H9 (cell line): ENCODE measurements at regions not wholly inside any gene's neighbourhood (a gene's known extent, or its start where the extent isn't known, plus 50 kb on each side); places are given as distances from the start of the nearest gene placed in this dataset.

ENCODE experiments used
- DNase-seq: peaks from one replicate; pipeline ENCODE4 v3.0.0-alpha.2; 2017
- H2AFZ ChIP-seq: one replicate; pipeline ENCODE4 v1.6.1; 2013; ENCODE audit warnings: mild to moderate bottlenecking, low read length, control low read depth, moderate library complexity
- H2AK5ac ChIP-seq: 2 replicates; pipeline ENCODE4 v1.6.1; 2013; ENCODE audit warnings: low read length, control low read depth, mixed read lengths; ENCODE audit not compliant: insufficient read length
- H2BK120ac ChIP-seq: one replicate; pipeline ENCODE4 v1.6.1; 2013; ENCODE audit warnings: low read depth, mild to moderate bottlenecking, low read length, control low read depth, inconsistent platforms; ENCODE audit not compliant: poor library complexity, severe bottlenecking
- H2BK12ac ChIP-seq: 2 replicates; pipeline ENCODE4 v1.6.1; 2013; ENCODE audit warnings: low read length, control low read depth, mixed read lengths, low read depth; ENCODE audit not compliant: insufficient read length
- H2BK15ac ChIP-seq: 2 replicates; pipeline ENCODE4 v1.6.1; 2013; ENCODE audit warnings: low read depth, low read length, control low read depth
- H2BK20ac ChIP-seq: one replicate; pipeline ENCODE4 v1.6.1; 2013; ENCODE audit warnings: low read depth, mild to moderate bottlenecking, low read length, control low read depth, inconsistent platforms; ENCODE audit not compliant: poor library complexity, severe bottlenecking
- H2BK5ac ChIP-seq: 2 replicates; pipeline ENCODE4 v1.6.1; 2013; ENCODE audit warnings: low read length, control low read depth, mixed read lengths; ENCODE audit not compliant: insufficient read length
- H3K14ac ChIP-seq: 2 replicates; pipeline ENCODE4 v1.6.1; 2013; ENCODE audit warnings: low read length, control low read depth; ENCODE audit not compliant: insufficient read depth
- H3K18ac ChIP-seq: 2 replicates; pipeline ENCODE4 v1.6.1; 2013; ENCODE audit warnings: low read depth, mild to moderate bottlenecking, mixed read lengths, low read length, control low read depth; ENCODE audit not compliant: insufficient read length
- H3K23ac ChIP-seq: 2 replicates; pipeline ENCODE4 v1.6.1; 2013; ENCODE audit warnings: low read length, control low read depth, mixed read lengths, low read depth; ENCODE audit not compliant: insufficient read length
- H3K23me2 ChIP-seq: 2 replicates; pipeline ENCODE4 v1.6.1; 2013; ENCODE audit warnings: low read depth, mild to moderate bottlenecking, mixed read lengths, low read length, control low read depth; ENCODE audit not compliant: insufficient read length, poor library complexity, severe bottlenecking
- H3K27ac ChIP-seq: 2 replicates; pipeline ENCODE4 v1.5.1; 2013; ENCODE audit warnings: low read length, control low read depth, mixed read lengths, low read depth; ENCODE audit not compliant: insufficient read length
- H3K27me3 ChIP-seq: 2 replicates; pipeline ENCODE4 v1.6.1; 2013; ENCODE audit warnings: low read length, control low read depth, inconsistent platforms; ENCODE audit not compliant: insufficient read depth
- H3K4ac ChIP-seq: 2 replicates; pipeline ENCODE4 v1.6.1; 2013; ENCODE audit warnings: low read depth, mild to moderate bottlenecking, control low read depth, inconsistent platforms, low read length, moderate library complexity
- H3K4me1 ChIP-seq: 2 replicates; pipeline ENCODE4 v1.6.1; 2013; ENCODE audit warnings: low read length, control low read depth, inconsistent platforms; ENCODE audit not compliant: insufficient read depth
- H3K4me2 ChIP-seq: 2 replicates; pipeline ENCODE4 v1.6.1; 2013; ENCODE audit warnings: low read length, control low read depth, mixed read lengths; ENCODE audit not compliant: insufficient read length, insufficient read depth
- H3K56ac ChIP-seq: 2 replicates; pipeline ENCODE4 v1.6.1; 2013; ENCODE audit warnings: low read depth, mild to moderate bottlenecking, mixed read lengths, low read length, control low read depth; ENCODE audit not compliant: insufficient read length
- H3K79me1 ChIP-seq: 2 replicates; pipeline ENCODE4 v1.6.1; 2013; ENCODE audit warnings: low read depth, mild to moderate bottlenecking, moderate library complexity, low read length, control low read depth, inconsistent platforms; ENCODE audit not compliant: insufficient read depth, poor library complexity, severe bottlenecking
- H3K79me2 ChIP-seq: 2 replicates; pipeline ENCODE4 v1.6.1; 2013; ENCODE audit warnings: low read length, control low read depth, inconsistent platforms; ENCODE audit not compliant: insufficient read depth
- H3K9ac ChIP-seq: 2 replicates; pipeline ENCODE4 v1.6.1; 2013; ENCODE audit warnings: low read length, control low read depth, mixed read lengths; ENCODE audit not compliant: insufficient read length; ENCODE audit errors: extremely low read depth
- H3K9me3 ChIP-seq: one replicate; pipeline ENCODE4 v1.6.1; 2013; ENCODE audit warnings: low read depth, low read length, inconsistent platforms; ENCODE audit not compliant: control insufficient read depth
- H3T11ph ChIP-seq: one replicate; pipeline ENCODE4 v1.6.1; 2013; ENCODE audit warnings: mild to moderate bottlenecking, low read length, control low read depth, inconsistent platforms
- H4K20me1 ChIP-seq: one replicate; pipeline ENCODE4 v1.6.1; 2013; ENCODE audit not compliant: control insufficient read depth, insufficient read length, insufficient read depth
- H4K5ac ChIP-seq: 2 replicates; pipeline ENCODE4 v1.6.1; 2013; ENCODE audit warnings: low read depth, mild to moderate bottlenecking, mixed read lengths, low read length, control low read depth; ENCODE audit not compliant: insufficient read length
- H4K8ac ChIP-seq: replicated peaks from 2 replicates; pipeline ENCODE4 v1.6.1; 2013; ENCODE audit warnings: low read length, control low read depth, mixed read lengths, low read depth; ENCODE audit not compliant: insufficient read length
- H4K91ac ChIP-seq: 2 replicates; pipeline ENCODE4 v1.6.1; 2013; ENCODE audit warnings: low read depth, mild to moderate bottlenecking, moderate library complexity, mixed read lengths, low read length, control low read depth; ENCODE audit not compliant: insufficient read length
- H3K27ac Mint-ChIP-seq, 3 experiments: 2 replicates in 2 of 3; 3 replicates in 1 of 3; pipeline ENCODE4 v1.8.0; 2020 to 2021; ENCODE audit warnings: mixed read lengths in 3 of 3, mild to moderate bottlenecking in 1 of 3, moderate library complexity in 1 of 3
- H3K27me3 Mint-ChIP-seq: 2 replicates; pipeline ENCODE4 v1.8.0; 2021; ENCODE audit warnings: low read depth, mild to moderate bottlenecking, moderate library complexity, mixed read lengths
- H3K36me3 Mint-ChIP-seq, 3 experiments: 2 replicates in 2 of 3; 3 replicates in 1 of 3; pipeline ENCODE4 v1.8.0; 2020 to 2021; ENCODE audit warnings: low read depth in 3 of 3, mixed read lengths in 3 of 3; ENCODE audit not compliant: insufficient read depth in 1 of 3
- H3K4me1 Mint-ChIP-seq, 2 experiments: 2 replicates each; pipeline ENCODE4 v1.8.0; 2020; ENCODE audit warnings: mixed read lengths in 2 of 2
- H3K4me3 Mint-ChIP-seq, 2 experiments: 2 replicates in 1 of 2; 3 replicates in 1 of 2; pipeline ENCODE4 v1.8.0; 2020 to 2021; ENCODE audit warnings: mild to moderate bottlenecking in 2 of 2, mixed read lengths in 2 of 2, moderate library complexity in 1 of 2
- H3K9me3 Mint-ChIP-seq, 2 experiments: 2 replicates in 1 of 2; 3 replicates in 1 of 2; pipeline ENCODE4 v1.8.0; 2020; ENCODE audit warnings: mild to moderate bottlenecking in 2 of 2, mixed read lengths in 2 of 2, moderate library complexity in 1 of 2
- CTCF ChIP-seq: fragments of 200-600 bp; sonication (generic); conservative IDR thresholded peaks from 3 replicates; pipeline ENCODE4 v1.8.0; 2021; ENCODE audit warnings: antibody characterized with exemption, mild to moderate bottlenecking
- WGBS: extraction: QIAGEN DNeasy Blood & Tissue Kit; methylation state at CpG from one replicate; pipeline ENCODE4 v1.1.7; 2013; ENCODE audit warnings: missing lambda C conversion rate, low lambda C conversion rate, mixed read lengths; ENCODE audit not compliant: insufficient read length; ENCODE audit errors: extremely low coverage; 5-methylcytosine and 5-hydroxymethylcytosine counted together

DNA sequence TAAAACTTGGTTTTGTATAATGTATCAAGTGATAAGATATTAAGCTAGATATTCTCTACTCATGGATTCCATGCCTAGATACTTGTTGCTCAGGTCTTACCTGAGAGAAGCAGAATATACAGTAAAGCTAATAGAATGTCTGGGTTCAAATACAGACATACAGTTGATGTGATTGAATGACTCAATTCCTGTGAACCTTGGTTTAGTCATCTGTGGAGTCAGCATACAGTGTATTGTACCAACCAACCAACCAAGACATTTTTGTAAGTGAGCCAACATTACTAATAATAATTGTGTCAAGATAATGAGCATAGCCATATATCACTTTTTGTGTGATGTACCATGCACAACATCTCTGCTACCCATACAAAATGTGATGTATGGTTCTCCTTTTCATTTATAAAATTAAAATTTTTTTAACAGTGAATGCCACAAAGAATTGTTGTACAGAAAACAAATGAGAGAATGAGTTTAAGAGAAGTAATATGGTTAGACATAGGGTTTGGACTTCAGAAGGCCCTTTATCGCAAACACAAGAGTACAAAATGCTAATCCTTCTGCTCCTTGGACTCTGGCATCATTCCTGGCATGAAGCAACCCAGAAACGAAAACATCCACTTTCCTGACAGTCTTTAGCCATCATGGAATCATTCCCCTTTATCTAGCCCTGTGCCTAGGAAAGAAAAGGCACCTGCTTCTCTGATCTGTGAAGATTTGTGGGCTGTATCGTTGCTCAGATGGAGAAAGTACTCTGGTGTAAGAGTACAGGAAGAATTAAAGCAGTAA, 977.2 kb upstream of the USP15 start:
- Histone ChIP-seq H3K4ac (no peak overlapping the region), H3K23ac (no peak overlapping the region), H2BK120ac (no peak overlapping the region), H3K56ac (no peak overlapping the region), H3K4me1 (no peaks in the 10 kb centered on the region), H3K27me3 (no peaks in the 10 kb centered on the region), H3K27ac (no peak overlapping the region), H3K14ac (no peak overlapping the region), H2BK12ac (no peak overlapping the region), H4K91ac (no peak overlapping the region), H2AFZ (no peak overlapping the region), H4K20me1 (no peaks in the 10 kb centered on the region), H2BK20ac (no peak overlapping the region), H4K8ac (no peak overlapping the region), H3K18ac (no peak overlapping the region), H3T11ph (no peak overlapping the region), H2BK5ac (no peak overlapping the region), H3K9me3 (peaks cover 6% of the 10 kb centered on the region), H3K4me2 (no peak overlapping the region), H2AK5ac (no peak overlapping the region), H3K9ac (no peak overlapping the region), H3K79me1 (no peaks in the 10 kb centered on the region), H3K79me2 (no peaks in the 10 kb centered on the region), H3K23me2 (no peaks in the 10 kb centered on the region), H4K5ac (no peak overlapping the region), H2BK15ac (no peak overlapping the region)
- Mint-ChIP-seq H3K4me3 (no peak overlapping the region), H3K27me3 (no peaks in the 10 kb centered on the region; the same call in none of the 2 replicates), H3K27ac (no peak overlapping the region), H3K36me3 (peaks cover 13 to 22% (median 13%) of the 10 kb centered on the region in 3 experiments; a peak in 6 of 7 replicates), H3K4me1 (no peaks in the 10 kb centered on the region), H3K9me3 (peaks cover 28 to 31% of the 10 kb centered on the region in 2 experiments)
- no peak for DNase-seq
- WGBS, result no CpG with 5 or more reads among the region's 3 CpGs
- no peak for TF ChIP-seq CTCF
